ENCODE measurements at regions not wholly inside any gene's neighbourhood (a gene's known extent, or its start where the extent isn't known, plus 50 kb on each side); places are given as distances from the start of the nearest gene placed in this dataset.

GRCh38 chr2:144277622-144278354 lies 242.1 kb downstream of the ZEB2 start:
- no peak for TF ChIP-seq POLR2A (IDR thresholded peaks at IDR 0.05)
- TF ChIP-seq CTCF (IDR thresholded peaks at IDR 0.05), result no peak
